K562 (cell line): ENCODE measurements at regions not wholly inside any gene's neighbourhood (a gene's known extent, or its start where the extent isn't known, plus 50 kb on each side); places are given as distances from the start of the nearest gene placed in this dataset.

Experiments
- ADNP ChIP-seq: fragments of 200-800 bp; sonication (Bioruptor generic); IDR thresholded peaks from 2 replicates; pipeline ENCODE4 v1.6.1; 2016; ENCODE audit warnings: missing genetic modification characterization, missing compliant biosample characterization
- FOXK1 ChIP-seq: sonication (generic); formaldehyde crosslinking; IDR thresholded peaks from 2 replicates; pipeline ENCODE4 v1.8.0; 2022; ENCODE audit warnings: missing genetic modification reagents, mild to moderate bottlenecking, borderline replicate concordance
- GTF2A2 ChIP-seq: IDR thresholded peaks from 2 replicates; pipeline ENCODE4 v1.6.1; 2016; ENCODE audit warnings: mild to moderate bottlenecking, missing genetic modification characterization, missing compliant biosample characterization
- KDM4B ChIP-seq, 2 experiments: fragments of 450-650 bp in 1 of 2; sonication (generic) in 1 of 2; IDR thresholded peaks; 2 replicates each; pipeline ENCODE4 v1.6.1; 2016 to 2017; ENCODE audit warnings: borderline replicate concordance in 2 of 2, antibody characterized with exemption in 1 of 2, low read depth in 1 of 2, mild to moderate bottlenecking in 1 of 2
- MXI1 ChIP-seq: IDR thresholded peaks from 2 replicates; pipeline ENCODE4 v1.6.1; 2011; ENCODE audit warnings: low read depth, mild to moderate bottlenecking, improper control_type of control experiment, low read length
- NR3C1 ChIP-seq: sonication (generic); formaldehyde crosslinking; IDR thresholded peaks from 2 replicates; pipeline ENCODE4 v1.8.1; 2022; ENCODE audit warnings: missing genetic modification reagents
- POU5F1 ChIP-seq: fragments of 150-350 bp; IDR thresholded peaks from 2 replicates; pipeline ENCODE4 v1.6.1; 2014; ENCODE audit warnings: borderline replicate concordance, low read length, low read depth, mild to moderate bottlenecking; ENCODE audit not compliant: partially characterized antibody
- SMARCC2 ChIP-seq: fragments of 450-650 bp; IDR thresholded peaks from 2 replicates; pipeline ENCODE4 v1.6.1; 2017; ENCODE audit warnings: antibody characterized with exemption, moderate library complexity, mild to moderate bottlenecking, low read depth
- ZNF274 ChIP-seq: IDR thresholded peaks from 2 replicates; pipeline ENCODE4 v1.6.1; 2011; ENCODE audit warnings: low read depth, mild to moderate bottlenecking, low read length, moderate library complexity, borderline replicate concordance
- ZNF707 ChIP-seq: fragments of 250-450 bp; sonication (Bioruptor Pico); conservative IDR thresholded peaks from 2 replicates; pipeline ENCODE4 v1.8.0; 2022; ENCODE audit warnings: inconsistent platforms, mild to moderate bottlenecking, moderate library complexity
- ZNF780A ChIP-seq: fragments of 250-450 bp; sonication (Bioruptor Pico); IDR thresholded peaks from 2 replicates; pipeline ENCODE4 v1.5.0; 2021; ENCODE audit warnings: mild to moderate bottlenecking
- TF ChIP-seq, protein P1 (sequence below): fragments of 450-650 bp; IDR thresholded peaks from 2 replicates; pipeline ENCODE4 v1.6.1; 2016; ENCODE audit warnings: mild to moderate bottlenecking, moderate library complexity
- TF ChIP-seq, protein P2 (sequence below), 2 experiments: IDR thresholded peaks; 2 replicates each; pipeline ENCODE4 v1.6.1; 2012; ENCODE audit warnings: improper control_type of control experiment in 2 of 2, low read depth in 2 of 2, low read length in 2 of 2, borderline replicate concordance in 1 of 2

DNA sequence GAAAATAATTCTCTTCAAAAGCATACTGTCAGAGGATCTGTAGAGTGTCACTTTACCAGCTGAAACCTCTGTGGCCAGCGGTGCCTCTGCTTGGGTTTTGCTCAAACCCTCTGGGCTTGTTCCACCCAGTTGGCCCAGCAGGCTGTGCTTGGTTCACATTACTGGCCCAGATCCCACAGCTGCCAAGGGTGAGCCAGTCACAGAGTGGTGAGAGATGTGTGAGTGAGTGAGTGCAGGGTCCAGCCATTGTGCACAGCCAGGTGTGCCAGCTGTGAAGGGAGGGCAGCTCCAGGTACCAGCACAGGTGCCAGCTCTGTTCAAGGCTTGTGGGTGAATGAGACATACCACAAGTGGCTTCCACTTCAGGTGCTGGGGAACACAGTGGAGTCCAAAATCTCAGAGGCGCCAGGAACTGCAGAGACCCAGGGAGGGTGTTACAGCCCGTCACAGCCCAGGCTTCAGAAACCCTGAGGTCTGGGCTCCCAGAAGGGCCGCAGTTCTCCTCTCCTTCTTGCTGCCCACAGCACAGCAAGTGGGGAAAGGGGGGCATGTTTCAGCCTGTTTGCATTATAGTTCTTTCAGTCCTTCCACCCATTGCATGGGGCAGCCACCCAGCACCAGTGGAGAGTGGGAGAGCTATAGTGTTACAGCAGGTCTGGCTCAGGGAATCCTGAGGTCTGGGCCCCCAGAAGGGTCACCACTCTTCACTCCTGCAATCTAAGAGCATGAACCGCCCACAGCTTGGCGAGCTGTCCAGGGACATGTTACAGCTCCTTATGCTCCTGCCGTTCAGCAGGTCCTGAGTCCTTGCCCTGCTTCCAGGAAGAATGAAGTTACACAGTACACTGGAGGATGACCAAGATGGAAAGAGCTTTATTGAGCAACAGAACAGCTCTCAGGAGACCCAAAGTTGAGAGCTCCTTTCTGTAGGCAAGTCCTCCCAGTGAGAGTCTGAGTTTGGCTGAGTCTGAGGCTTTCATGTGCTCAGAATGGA, 931.7 kb upstream of the SORCS1 start (continued):
- TF ChIP-seq, protein P1, sequence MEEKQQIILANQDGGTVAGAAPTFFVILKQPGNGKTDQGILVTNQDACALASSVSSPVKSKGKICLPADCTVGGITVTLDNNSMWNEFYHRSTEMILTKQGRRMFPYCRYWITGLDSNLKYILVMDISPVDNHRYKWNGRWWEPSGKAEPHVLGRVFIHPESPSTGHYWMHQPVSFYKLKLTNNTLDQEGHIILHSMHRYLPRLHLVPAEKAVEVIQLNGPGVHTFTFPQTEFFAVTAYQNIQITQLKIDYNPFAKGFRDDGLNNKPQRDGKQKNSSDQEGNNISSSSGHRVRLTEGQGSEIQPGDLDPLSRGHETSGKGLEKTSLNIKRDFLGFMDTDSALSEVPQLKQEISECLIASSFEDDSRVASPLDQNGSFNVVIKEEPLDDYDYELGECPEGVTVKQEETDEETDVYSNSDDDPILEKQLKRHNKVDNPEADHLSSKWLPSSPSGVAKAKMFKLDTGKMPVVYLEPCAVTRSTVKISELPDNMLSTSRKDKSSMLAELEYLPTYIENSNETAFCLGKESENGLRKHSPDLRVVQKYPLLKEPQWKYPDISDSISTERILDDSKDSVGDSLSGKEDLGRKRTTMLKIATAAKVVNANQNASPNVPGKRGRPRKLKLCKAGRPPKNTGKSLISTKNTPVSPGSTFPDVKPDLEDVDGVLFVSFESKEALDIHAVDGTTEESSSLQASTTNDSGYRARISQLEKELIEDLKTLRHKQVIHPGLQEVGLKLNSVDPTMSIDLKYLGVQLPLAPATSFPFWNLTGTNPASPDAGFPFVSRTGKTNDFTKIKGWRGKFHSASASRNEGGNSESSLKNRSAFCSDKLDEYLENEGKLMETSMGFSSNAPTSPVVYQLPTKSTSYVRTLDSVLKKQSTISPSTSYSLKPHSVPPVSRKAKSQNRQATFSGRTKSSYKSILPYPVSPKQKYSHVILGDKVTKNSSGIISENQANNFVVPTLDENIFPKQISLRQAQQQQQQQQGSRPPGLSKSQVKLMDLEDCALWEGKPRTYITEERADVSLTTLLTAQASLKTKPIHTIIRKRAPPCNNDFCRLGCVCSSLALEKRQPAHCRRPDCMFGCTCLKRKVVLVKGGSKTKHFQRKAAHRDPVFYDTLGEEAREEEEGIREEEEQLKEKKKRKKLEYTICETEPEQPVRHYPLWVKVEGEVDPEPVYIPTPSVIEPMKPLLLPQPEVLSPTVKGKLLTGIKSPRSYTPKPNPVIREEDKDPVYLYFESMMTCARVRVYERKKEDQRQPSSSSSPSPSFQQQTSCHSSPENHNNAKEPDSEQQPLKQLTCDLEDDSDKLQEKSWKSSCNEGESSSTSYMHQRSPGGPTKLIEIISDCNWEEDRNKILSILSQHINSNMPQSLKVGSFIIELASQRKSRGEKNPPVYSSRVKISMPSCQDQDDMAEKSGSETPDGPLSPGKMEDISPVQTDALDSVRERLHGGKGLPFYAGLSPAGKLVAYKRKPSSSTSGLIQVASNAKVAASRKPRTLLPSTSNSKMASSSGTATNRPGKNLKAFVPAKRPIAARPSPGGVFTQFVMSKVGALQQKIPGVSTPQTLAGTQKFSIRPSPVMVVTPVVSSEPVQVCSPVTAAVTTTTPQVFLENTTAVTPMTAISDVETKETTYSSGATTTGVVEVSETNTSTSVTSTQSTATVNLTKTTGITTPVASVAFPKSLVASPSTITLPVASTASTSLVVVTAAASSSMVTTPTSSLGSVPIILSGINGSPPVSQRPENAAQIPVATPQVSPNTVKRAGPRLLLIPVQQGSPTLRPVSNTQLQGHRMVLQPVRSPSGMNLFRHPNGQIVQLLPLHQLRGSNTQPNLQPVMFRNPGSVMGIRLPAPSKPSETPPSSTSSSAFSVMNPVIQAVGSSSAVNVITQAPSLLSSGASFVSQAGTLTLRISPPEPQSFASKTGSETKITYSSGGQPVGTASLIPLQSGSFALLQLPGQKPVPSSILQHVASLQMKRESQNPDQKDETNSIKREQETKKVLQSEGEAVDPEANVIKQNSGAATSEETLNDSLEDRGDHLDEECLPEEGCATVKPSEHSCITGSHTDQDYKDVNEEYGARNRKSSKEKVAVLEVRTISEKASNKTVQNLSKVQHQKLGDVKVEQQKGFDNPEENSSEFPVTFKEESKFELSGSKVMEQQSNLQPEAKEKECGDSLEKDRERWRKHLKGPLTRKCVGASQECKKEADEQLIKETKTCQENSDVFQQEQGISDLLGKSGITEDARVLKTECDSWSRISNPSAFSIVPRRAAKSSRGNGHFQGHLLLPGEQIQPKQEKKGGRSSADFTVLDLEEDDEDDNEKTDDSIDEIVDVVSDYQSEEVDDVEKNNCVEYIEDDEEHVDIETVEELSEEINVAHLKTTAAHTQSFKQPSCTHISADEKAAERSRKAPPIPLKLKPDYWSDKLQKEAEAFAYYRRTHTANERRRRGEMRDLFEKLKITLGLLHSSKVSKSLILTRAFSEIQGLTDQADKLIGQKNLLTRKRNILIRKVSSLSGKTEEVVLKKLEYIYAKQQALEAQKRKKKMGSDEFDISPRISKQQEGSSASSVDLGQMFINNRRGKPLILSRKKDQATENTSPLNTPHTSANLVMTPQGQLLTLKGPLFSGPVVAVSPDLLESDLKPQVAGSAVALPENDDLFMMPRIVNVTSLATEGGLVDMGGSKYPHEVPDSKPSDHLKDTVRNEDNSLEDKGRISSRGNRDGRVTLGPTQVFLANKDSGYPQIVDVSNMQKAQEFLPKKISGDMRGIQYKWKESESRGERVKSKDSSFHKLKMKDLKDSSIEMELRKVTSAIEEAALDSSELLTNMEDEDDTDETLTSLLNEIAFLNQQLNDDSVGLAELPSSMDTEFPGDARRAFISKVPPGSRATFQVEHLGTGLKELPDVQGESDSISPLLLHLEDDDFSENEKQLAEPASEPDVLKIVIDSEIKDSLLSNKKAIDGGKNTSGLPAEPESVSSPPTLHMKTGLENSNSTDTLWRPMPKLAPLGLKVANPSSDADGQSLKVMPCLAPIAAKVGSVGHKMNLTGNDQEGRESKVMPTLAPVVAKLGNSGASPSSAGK: no peak
- TF ChIP-seq, protein P2, sequence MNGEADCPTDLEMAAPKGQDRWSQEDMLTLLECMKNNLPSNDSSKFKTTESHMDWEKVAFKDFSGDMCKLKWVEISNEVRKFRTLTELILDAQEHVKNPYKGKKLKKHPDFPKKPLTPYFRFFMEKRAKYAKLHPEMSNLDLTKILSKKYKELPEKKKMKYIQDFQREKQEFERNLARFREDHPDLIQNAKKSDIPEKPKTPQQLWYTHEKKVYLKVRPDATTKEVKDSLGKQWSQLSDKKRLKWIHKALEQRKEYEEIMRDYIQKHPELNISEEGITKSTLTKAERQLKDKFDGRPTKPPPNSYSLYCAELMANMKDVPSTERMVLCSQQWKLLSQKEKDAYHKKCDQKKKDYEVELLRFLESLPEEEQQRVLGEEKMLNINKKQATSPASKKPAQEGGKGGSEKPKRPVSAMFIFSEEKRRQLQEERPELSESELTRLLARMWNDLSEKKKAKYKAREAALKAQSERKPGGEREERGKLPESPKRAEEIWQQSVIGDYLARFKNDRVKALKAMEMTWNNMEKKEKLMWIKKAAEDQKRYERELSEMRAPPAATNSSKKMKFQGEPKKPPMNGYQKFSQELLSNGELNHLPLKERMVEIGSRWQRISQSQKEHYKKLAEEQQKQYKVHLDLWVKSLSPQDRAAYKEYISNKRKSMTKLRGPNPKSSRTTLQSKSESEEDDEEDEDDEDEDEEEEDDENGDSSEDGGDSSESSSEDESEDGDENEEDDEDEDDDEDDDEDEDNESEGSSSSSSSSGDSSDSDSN (IDR thresholded peaks at IDR 0.05; ENCODE audit: borderline replicate concordance in 1 of 2, low read depth in 2 of 2, low read length in 2 of 2): no peak
- TF ChIP-seq MXI1: no peak
- no peak for TF ChIP-seq KDM4B (IDR thresholded peaks at IDR 0.05; ENCODE audit: borderline replicate concordance in 2 of 2, low read depth in 1 of 2)
- no peak for TF ChIP-seq ZNF274
- TF ChIP-seq FOXK1 (CRISPR knock-in tag): no peak
- no peak for TF ChIP-seq POU5F1
- TF ChIP-seq ADNP (tag): no peak
- TF ChIP-seq GTF2A2: no peak
- TF ChIP-seq SMARCC2: no peak
- no peak for TF ChIP-seq ZNF780A (CRISPR knock-in tag)
- no peak for TF ChIP-seq NR3C1 (CRISPR knock-in tag)
- no peak for TF ChIP-seq ZNF707
